Activated CD8-positive, alpha-beta T cell treated with anti-CD3 and anti-CD28 coated beads for 36 hours (primary cell): ENCODE measurements at regions not wholly inside any gene's neighbourhood (a gene's known extent, or its start where the extent isn't known, plus 50 kb on each side); places are given as distances from the start of the nearest gene placed in this dataset.

Experiments used
- ATAC-seq: fragments of 200-7000 bp; cut with Tn5 transposase; one replicate; pipeline ENCODE4 v1.10.0; 2021; ENCODE audit warnings: mild to moderate bottlenecking, moderate library complexity
- CTCF ChIA-PET: fragments of 350-600 bp; sonication (Branson Sonifier 250); formaldehyde crosslinking; loops from one replicate; lab custom pipeline; 2021; ENCODE audit warnings: antibody characterized with exemption; lab: Charles Lee
- POLR2A ChIA-PET: fragments of 350-600 bp; sonication (Branson Sonifier 250); formaldehyde crosslinking; loops from one replicate; lab custom pipeline; 2021; ENCODE audit warnings: antibody characterized with exemption; lab: Charles Lee
- DNase-seq: peaks from one replicate; pipeline ENCODE4 v3.0.0-alpha.2; 2020
- H3K27ac Mint-ChIP-seq: one replicate; pipeline ENCODE4 v1.8.0; 2021; ENCODE audit warnings: mild to moderate bottlenecking, mixed read lengths
- H3K27me3 Mint-ChIP-seq: one replicate; pipeline ENCODE4 v1.8.0; 2021; ENCODE audit warnings: mixed read lengths
- H3K36me3 Mint-ChIP-seq: one replicate; pipeline ENCODE4 v1.8.0; 2021; ENCODE audit warnings: low read depth, mixed read lengths
- H3K4me1 Mint-ChIP-seq: one replicate; pipeline ENCODE4 v1.8.0; 2021; ENCODE audit warnings: low read depth, mixed read lengths
- H3K4me3 Mint-ChIP-seq: one replicate; pipeline ENCODE4 v1.8.0; 2021; ENCODE audit warnings: mild to moderate bottlenecking, moderate library complexity, mixed read lengths
- H3K9me3 Mint-ChIP-seq: one replicate; pipeline ENCODE4 v1.8.0; 2021; ENCODE audit warnings: mixed read lengths
- CTCF ChIP-seq: fragments of 200-600 bp; IDR thresholded peaks from one replicate; pipeline ENCODE4 v1.8.0; 2022; ENCODE audit warnings: antibody characterized with exemption, mild to moderate bottlenecking
- intact Hi-C: fragments of 100-400 bp; cut with micrococcal nuclease; formaldehyde crosslinking; loops from one replicate; pipeline ENCODE4 v1.10.0; 2022

- H3K27ac Mint-ChIP-seq = no peak overlapping the region
- CTCF ChIA-PET = interaction anchor here (1.5 kb wide), 1 partner anchor 11 kb away, joined by 3 read pairs; no protein-coding TSS in a partner anchor
- no peak overlapping the region for H3K4me3 Mint-ChIP-seq
- H3K36me3 Mint-ChIP-seq = no peaks in the 10 kb centered on the region
- ATAC-seq = no peak
- H3K27me3 Mint-ChIP-seq = no peaks in the 10 kb centered on the region
- H3K9me3 Mint-ChIP-seq = no peaks in the 10 kb centered on the region
- TF ChIP-seq CTCF = no peak
- no peak for DNase-seq
- POLR2A ChIA-PET = no interaction called here
- no peaks in the 10 kb centered on the region for H3K4me1 Mint-ChIP-seq
- intact Hi-C loops = no loop called here
Measured at GRCh38 chr13:80458543-80458942, 117.6 kb upstream of the SPRY2 start.

- POLR2A ChIA-PET = no interaction called here
- intact Hi-C loops = no loop called here
- H3K27me3 Mint-ChIP-seq = no peaks in the 10 kb centered on the region
- ATAC-seq = no peak
- CTCF ChIA-PET = no interaction called here
- H3K4me3 Mint-ChIP-seq = no peak overlapping the region
- TF ChIP-seq CTCF = no peak
- H3K9me3 Mint-ChIP-seq = no peaks in the 10 kb centered on the region
- no peak overlapping the region for H3K27ac Mint-ChIP-seq
- H3K4me1 Mint-ChIP-seq = peaks cover 3% of the 10 kb centered on the region
- no peak for DNase-seq
- H3K36me3 Mint-ChIP-seq = no peaks in the 10 kb centered on the region
Measured at GRCh38 chr13:80454245-80454644, 113.3 kb upstream of the SPRY2 start.

GRCh38 chr13:80452279-80452678 lies 111.4 kb upstream of the SPRY2 start:
- Mint-ChIP-seq H3K27ac (no peak overlapping the region), H3K9me3 (no peaks in the 10 kb centered on the region), H3K27me3 (no peaks in the 10 kb centered on the region), H3K4me1 (peaks cover 3% of the 10 kb centered on the region), H3K4me3 (no peak overlapping the region), H3K36me3 (no peaks in the 10 kb centered on the region)
- TF ChIP-seq CTCF = no peak
- intact Hi-C loops = no loop called here
- no peak for ATAC-seq
- ChIA-PET CTCF (no interaction called here), POLR2A (no interaction called here)
- DNase-seq = no peak

GRCh38 chr13:80451641-80452040 lies 110.7 kb upstream of the SPRY2 start:
- no peaks in the 10 kb centered on the region for H3K36me3 Mint-ChIP-seq

GRCh38 chr13:80450386-80450785 lies 109.5 kb upstream of the SPRY2 start:
- Mint-ChIP-seq H3K9me3 (no peaks in the 10 kb centered on the region), H3K4me1 (peaks cover 3% of the 10 kb centered on the region), H3K27ac (no peak overlapping the region), H3K4me3 (no peak overlapping the region), H3K27me3 (no peaks in the 10 kb centered on the region), H3K36me3 (no peaks in the 10 kb centered on the region)
- DNase-seq (no peak), ATAC-seq (no peak)
- TF ChIP-seq CTCF = no peak
- ChIA-PET POLR2A (no interaction called here), CTCF (no interaction called here)
- intact Hi-C loops = no loop called here

More at GRCh38 chr13:80451641-80452040, 110.7 kb upstream of the SPRY2 start:
- DNase-seq (no peak), ATAC-seq (no peak)
- Mint-ChIP-seq H3K9me3 (no peaks in the 10 kb centered on the region), H3K27me3 (no peaks in the 10 kb centered on the region), H3K27ac (no peak overlapping the region), H3K4me1 (peaks cover 3% of the 10 kb centered on the region), H3K4me3 (no peak overlapping the region)
- no peak for TF ChIP-seq CTCF
- intact Hi-C loops = no loop called here
- POLR2A ChIA-PET = interaction anchor here (0.6 kb wide), 1 partner anchor 1602 kb away, joined by 3 read pairs; no protein-coding TSS in a partner anchor
- CTCF ChIA-PET = no interaction called here
